SK-N-SH treated with all-trans-retinoic acid at 6 μM for 48 hours (cell line): ENCODE measurements at regions not wholly inside any gene's neighbourhood (a gene's known extent, or its start where the extent isn't known, plus 50 kb on each side); places are given as distances from the start of the nearest gene placed in this dataset.

Experiments used
- ATAC-seq: fragments of 200-7000 bp; cut with Tn5 transposase; 3 replicates; pipeline ENCODE4 v1.9.1; 2020; ENCODE audit warnings: mild to moderate bottlenecking, moderate library complexity
- CREB5 ChIP-seq: fragments of 250-450 bp; sonication (Bioruptor Pico); IDR thresholded peaks from 2 replicates; pipeline ENCODE4 v1.5.1; 2020; ENCODE audit warnings: low read depth, mild to moderate bottlenecking, moderate library complexity
- CSDC2 ChIP-seq: fragments of 250-450 bp; sonication (Bioruptor Pico); IDR thresholded peaks from 2 replicates; pipeline ENCODE4 v1.5.0; 2020; ENCODE audit warnings: mild to moderate bottlenecking, moderate library complexity
- CSRNP3 ChIP-seq: fragments of 250-450 bp; sonication (Bioruptor Pico); IDR thresholded peaks from 2 replicates; pipeline ENCODE4 v1.5.1; 2021; ENCODE audit warnings: mild to moderate bottlenecking, moderate library complexity
- ESRRG ChIP-seq: fragments of 250-450 bp; sonication (Bioruptor Pico); IDR thresholded peaks from 2 replicates; pipeline ENCODE4 v1.6.1; 2021; ENCODE audit warnings: mild to moderate bottlenecking
- GLIS3 ChIP-seq: fragments of 250-450 bp; sonication (Bioruptor Pico); IDR thresholded peaks from 2 replicates; pipeline ENCODE4 v1.5.0; 2020; ENCODE audit warnings: mild to moderate bottlenecking, moderate library complexity
- ISL1 ChIP-seq: fragments of 250-450 bp; sonication (Bioruptor Pico); IDR thresholded peaks from 2 replicates; pipeline ENCODE4 v2.1.2; 2022; ENCODE audit warnings: mild to moderate bottlenecking, moderate library complexity
- OSR1 ChIP-seq: fragments of 250-450 bp; sonication (Bioruptor Pico); IDR thresholded peaks from 2 replicates; pipeline ENCODE4 v1.8.0; 2022; ENCODE audit warnings: moderate library complexity, mild to moderate bottlenecking, inconsistent platforms
- PATZ1 ChIP-seq: fragments of 250-450 bp; sonication (Bioruptor Pico); IDR thresholded peaks from 2 replicates; pipeline ENCODE4 v1.8.0; 2020; ENCODE audit warnings: mild to moderate bottlenecking, moderate library complexity, borderline replicate concordance
- POU6F1 ChIP-seq: fragments of 250-450 bp; sonication (Bioruptor Pico); IDR thresholded peaks from 2 replicates; pipeline ENCODE4 v1.8.0; 2021; ENCODE audit warnings: low read depth, mild to moderate bottlenecking, moderate library complexity, borderline replicate concordance
- PPARA ChIP-seq: fragments of 250-450 bp; sonication (Bioruptor Pico); IDR thresholded peaks from 2 replicates; pipeline ENCODE4 v1.5.0; 2020; ENCODE audit warnings: mild to moderate bottlenecking, borderline replicate concordance
- RARB ChIP-seq: fragments of 250-450 bp; sonication (Bioruptor Pico); IDR thresholded peaks from 2 replicates; pipeline ENCODE4 v1.8.0; 2021; ENCODE audit warnings: mild to moderate bottlenecking, moderate library complexity
- SNAI2 ChIP-seq: fragments of 250-450 bp; sonication (Bioruptor Pico); IDR thresholded peaks from 2 replicates; pipeline ENCODE4 v1.5.0; 2020; ENCODE audit warnings: mild to moderate bottlenecking, moderate library complexity
- TCF4 ChIP-seq: fragments of 250-450 bp; sonication (Bioruptor Pico); IDR thresholded peaks from 2 replicates; pipeline ENCODE4 v1.8.0; 2021; ENCODE audit warnings: mild to moderate bottlenecking, moderate library complexity, borderline replicate concordance
- TOX ChIP-seq: fragments of 250-450 bp; sonication (Bioruptor Pico); IDR thresholded peaks from 2 replicates; pipeline ENCODE4 v1.8.0; 2021; ENCODE audit warnings: mild to moderate bottlenecking, moderate library complexity, borderline replicate concordance
- TSHZ2 ChIP-seq: fragments of 250-450 bp; sonication (Bioruptor Pico); IDR thresholded peaks from 2 replicates; pipeline ENCODE4 v1.5.0; 2020; ENCODE audit warnings: mild to moderate bottlenecking, moderate library complexity
- ZFP3 ChIP-seq: fragments of 250-450 bp; sonication (Bioruptor Pico); IDR thresholded peaks from 2 replicates; pipeline ENCODE4 v1.5.0; 2020; ENCODE audit warnings: mild to moderate bottlenecking, moderate library complexity
- ZFP30 ChIP-seq: fragments of 450-650 bp; formaldehyde crosslinking; IDR thresholded peaks from 2 replicates; pipeline ENCODE4 v1.5.0; 2022; ENCODE audit warnings: mild to moderate bottlenecking, moderate library complexity
- ZNF565 ChIP-seq: fragments of 450-650 bp; formaldehyde crosslinking; conservative IDR thresholded peaks from 2 replicates; pipeline ENCODE4 v1.5.0; 2020; ENCODE audit warnings: low read depth, mild to moderate bottlenecking, moderate library complexity
- ZNF70 ChIP-seq: fragments of 450-650 bp; formaldehyde crosslinking; IDR thresholded peaks from 2 replicates; pipeline ENCODE4 v1.5.0; 2020; ENCODE audit warnings: mild to moderate bottlenecking, moderate library complexity
- ZNF8 ChIP-seq: fragments of 450-650 bp; formaldehyde crosslinking; IDR thresholded peaks from 2 replicates; pipeline ENCODE4 v1.5.0; 2020; ENCODE audit warnings: mild to moderate bottlenecking, moderate library complexity

- ATAC-seq: no peak
- TF ChIP-seq ZNF565 (CRISPR knock-in tag) (no peak), RARB (CRISPR knock-in tag) (no peak), TSHZ2 (CRISPR knock-in tag) (no peak), ESRRG (CRISPR knock-in tag) (no peak), CSRNP3 (CRISPR knock-in tag) (no peak), ISL1 (CRISPR knock-in tag) (no peak), SNAI2 (CRISPR knock-in tag) (no peak), TCF4 (CRISPR knock-in tag) (no peak), PPARA (CRISPR knock-in tag) (no peak), POU6F1 (CRISPR knock-in tag) (no peak), TOX (CRISPR knock-in tag) (no peak), CSDC2 (CRISPR knock-in tag) (no peak), ZNF70 (CRISPR knock-in tag) (no peak), PATZ1 (CRISPR knock-in tag) (no peak), ZFP30 (no peak), ZFP3 (CRISPR knock-in tag) (no peak), GLIS3 (no peak), ZNF8 (CRISPR knock-in tag) (no peak), CREB5 (CRISPR knock-in tag) (no peak), OSR1 (CRISPR knock-in tag) (no peak)
These were observed 123.7 kb upstream of the CTBP2 start for GRCh38 chr10:125283836-125284614.

GRCh38 chr10:125283191-125283835 is 123.0 kb upstream of the CTBP2 start:
- TF ChIP-seq OSR1 (CRISPR knock-in tag) (no peak), TCF4 (CRISPR knock-in tag) (no peak), TSHZ2 (CRISPR knock-in tag) (no peak), CSRNP3 (CRISPR knock-in tag) (no peak), SNAI2 (CRISPR knock-in tag) (no peak), PATZ1 (CRISPR knock-in tag) (no peak), ISL1 (CRISPR knock-in tag) (no peak), ZNF565 (CRISPR knock-in tag) (no peak), ZFP30 (no peak), PPARA (CRISPR knock-in tag) (no peak), CSDC2 (CRISPR knock-in tag) (no peak)
- TF ChIP-seq, all 23 proteins: peak for 0
- no peak for ATAC-seq
